ENCODE measurements at regions not wholly inside any gene's neighbourhood (a gene's known extent, or its start where the extent isn't known, plus 50 kb on each side); places are given as distances from the start of the nearest gene placed in this dataset.

DNA sequence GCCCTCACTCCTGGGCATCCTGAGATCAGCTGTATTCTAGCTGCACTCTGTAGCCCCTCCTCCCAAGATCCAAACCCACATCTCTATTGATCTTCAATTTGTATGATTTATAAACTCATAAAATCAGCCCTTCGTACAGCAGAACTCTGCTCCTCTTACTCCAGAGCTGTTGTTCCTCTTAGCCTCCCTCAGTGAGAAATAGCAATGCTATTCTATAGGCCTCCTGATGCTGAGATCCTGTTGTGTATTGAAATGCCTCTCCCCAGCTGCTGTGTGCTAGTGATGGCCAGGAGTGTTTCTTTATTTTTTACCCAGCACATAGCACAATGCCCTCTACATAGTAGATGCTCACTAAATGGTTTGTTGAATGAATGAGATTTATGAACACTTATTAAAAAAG, 320.5 kb upstream of the ADCY2 start:
- H3K9ac ChIP-seq (ENCODE audit: low read length) = no peak overlapping the region
- H3K23ac ChIP-seq (ENCODE audit: low read length) = no peak overlapping the region
- H3K4me3 ChIP-seq (ENCODE audit: low read length) = no peak overlapping the region
- H2AK5ac ChIP-seq (ENCODE audit: low read length) = no peak overlapping the region
- no CpG with 5 or more reads among the region's 1 CpG for WGBS (ENCODE audit: extremely low coverage, insufficient coverage, low lambda C conversion rate)
- no peak overlapping the region for H3K56ac ChIP-seq (ENCODE audit: low read length)
- H3K4ac ChIP-seq (ENCODE audit: low read depth, low read length) = no peak overlapping the region
- no peaks in the 10 kb centered on the region for H3K79me1 ChIP-seq (ENCODE audit: low read length)
- H2BK5ac ChIP-seq (ENCODE audit: low read length) = no peak overlapping the region
- H2BK120ac ChIP-seq (ENCODE audit: low read depth, low read length) = no peak overlapping the region
- no peak overlapping the region for H4K5ac ChIP-seq (ENCODE audit: low read length)
- no peaks in the 10 kb centered on the region for H3K27me3 ChIP-seq (ENCODE audit: insufficient read depth, low read length, poor library complexity)
- peaks cover 2% of the 10 kb centered on the region for H3K4me1 ChIP-seq (ENCODE audit: control insufficient read depth, low read depth, low read length)
- DNase-seq = no peak
- no peaks in the 10 kb centered on the region for H3K79me2 ChIP-seq (ENCODE audit: control insufficient read depth, insufficient read depth, low read length)
- H3K18ac ChIP-seq (ENCODE audit: low read length) = no peak overlapping the region
- no peaks in the 10 kb centered on the region for H3K36me3 ChIP-seq (ENCODE audit: control insufficient read depth, insufficient read depth, low read length)
- H2BK15ac ChIP-seq (replicated peaks; ENCODE audit: low read depth) = no peak overlapping the region
- H4K8ac ChIP-seq (ENCODE audit: low read depth, low read length) = no peak overlapping the region
- H3K4me2 ChIP-seq (ENCODE audit: low read length) = no peak overlapping the region
- no peak overlapping the region for H3K27ac ChIP-seq (ENCODE audit: low read depth, low read length)

DNA sequence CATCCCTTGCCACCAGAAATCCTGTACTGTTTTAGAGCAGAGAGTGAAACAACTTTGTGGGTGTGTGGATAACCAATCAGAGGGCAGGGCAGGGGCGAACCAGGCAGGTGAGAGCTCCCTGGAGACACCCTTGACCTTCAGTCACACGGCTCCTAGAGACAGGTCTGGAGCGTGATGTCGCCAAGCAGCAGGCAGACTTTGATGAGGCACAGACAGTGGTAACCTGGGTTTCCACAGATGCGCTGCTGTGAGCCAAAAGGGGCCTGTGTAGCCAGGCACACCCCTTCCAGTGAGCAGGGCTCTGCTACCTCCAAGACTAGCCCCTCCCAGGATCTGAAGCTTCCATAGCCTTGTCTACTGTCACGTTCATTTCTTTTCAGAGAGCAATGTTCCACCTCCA, 317.8 kb upstream of the ADCY2 start:
- Histone ChIP-seq H2BK5ac (ENCODE audit: low read length) (no peak overlapping the region), H4K5ac (ENCODE audit: low read length) (no peak overlapping the region), H3K4me1 (ENCODE audit: control insufficient read depth, low read depth, low read length) (peaks cover 2% of the 10 kb centered on the region), H3K18ac (ENCODE audit: low read length) (no peak overlapping the region), H3K4ac (ENCODE audit: low read depth, low read length) (no peak overlapping the region), H4K8ac (ENCODE audit: low read depth, low read length) (no peak overlapping the region), H3K4me3 (ENCODE audit: low read length) (no peak overlapping the region), H2BK15ac (replicated peaks; ENCODE audit: low read depth) (no peak overlapping the region), H3K27me3 (ENCODE audit: insufficient read depth, low read length, poor library complexity) (no peaks in the 10 kb centered on the region), H2AK5ac (ENCODE audit: low read length) (no peak overlapping the region), H3K4me2 (ENCODE audit: low read length) (no peak overlapping the region), H3K27ac (ENCODE audit: low read depth, low read length) (no peak overlapping the region), H3K9ac (ENCODE audit: low read length) (no peak overlapping the region), H2BK120ac (ENCODE audit: low read depth, low read length) (no peak overlapping the region), H3K56ac (ENCODE audit: low read length) (no peak overlapping the region), H3K23ac (ENCODE audit: low read length) (no peak overlapping the region), H3K79me1 (ENCODE audit: low read length) (no peaks in the 10 kb centered on the region), H3K79me2 (ENCODE audit: control insufficient read depth, insufficient read depth, low read length) (no peaks in the 10 kb centered on the region), H3K36me3 (ENCODE audit: control insufficient read depth, insufficient read depth, low read length) (no peaks in the 10 kb centered on the region)
- no CpG with 5 or more reads among the region's 6 CpGs for whole genome bisulfite sequencing (ENCODE audit: extremely low coverage, insufficient coverage, low lambda C conversion rate)
- DNase-seq = no peak

DNA sequence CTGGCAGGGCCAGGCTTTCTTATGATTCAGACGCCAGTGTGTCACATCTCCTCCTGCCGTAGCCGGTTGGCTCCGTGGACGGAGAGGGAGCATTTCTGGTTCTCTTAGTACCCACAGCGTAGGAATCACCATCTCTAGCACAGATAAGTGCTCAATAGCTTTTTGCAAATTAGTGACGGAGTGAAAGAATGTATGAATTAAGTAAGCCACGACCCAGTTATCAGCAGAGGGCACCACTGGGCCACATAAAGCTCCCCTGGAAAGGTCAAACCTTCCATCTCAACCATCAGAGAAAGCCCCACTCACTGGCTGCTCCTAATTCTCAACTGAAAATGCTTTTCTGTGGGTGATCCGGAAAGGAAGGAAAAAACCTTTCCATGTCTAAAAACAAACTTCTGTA, 317.0 kb upstream of the ADCY2 start:
- Histone ChIP-seq H3K4me3 (ENCODE audit: low read length) (no peak overlapping the region), H3K79me2 (ENCODE audit: control insufficient read depth, insufficient read depth, low read length) (no peaks in the 10 kb centered on the region), H3K36me3 (ENCODE audit: control insufficient read depth, insufficient read depth, low read length) (no peaks in the 10 kb centered on the region), H2AK5ac (ENCODE audit: low read length) (no peak overlapping the region), H3K27ac (ENCODE audit: low read depth, low read length) (no peak overlapping the region), H3K4me2 (ENCODE audit: low read length) (no peak overlapping the region), H3K23ac (ENCODE audit: low read length) (no peak overlapping the region), H3K4me1 (ENCODE audit: control insufficient read depth, low read depth, low read length) (peaks cover 2% of the 10 kb centered on the region), H3K56ac (ENCODE audit: low read length) (no peak overlapping the region), H4K5ac (ENCODE audit: low read length) (no peak overlapping the region), H3K9ac (ENCODE audit: low read length) (peak overlapping the region; percentile 3), H3K4ac (ENCODE audit: low read depth, low read length) (no peak overlapping the region), H2BK5ac (ENCODE audit: low read length) (no peak overlapping the region), H3K18ac (ENCODE audit: low read length) (no peak overlapping the region), H2BK15ac (replicated peaks; ENCODE audit: low read depth) (no peak overlapping the region), H3K27me3 (ENCODE audit: insufficient read depth, low read length, poor library complexity) (no peaks in the 10 kb centered on the region), H3K79me1 (ENCODE audit: low read length) (no peaks in the 10 kb centered on the region), H2BK120ac (ENCODE audit: low read depth, low read length) (no peak overlapping the region), H4K8ac (ENCODE audit: low read depth, low read length) (no peak overlapping the region)
- WGBS (ENCODE audit: extremely low coverage, insufficient coverage, low lambda C conversion rate) = no CpG with 5 or more reads among the region's 9 CpGs
- peak; percentile 81 for DNase-seq

DNA sequence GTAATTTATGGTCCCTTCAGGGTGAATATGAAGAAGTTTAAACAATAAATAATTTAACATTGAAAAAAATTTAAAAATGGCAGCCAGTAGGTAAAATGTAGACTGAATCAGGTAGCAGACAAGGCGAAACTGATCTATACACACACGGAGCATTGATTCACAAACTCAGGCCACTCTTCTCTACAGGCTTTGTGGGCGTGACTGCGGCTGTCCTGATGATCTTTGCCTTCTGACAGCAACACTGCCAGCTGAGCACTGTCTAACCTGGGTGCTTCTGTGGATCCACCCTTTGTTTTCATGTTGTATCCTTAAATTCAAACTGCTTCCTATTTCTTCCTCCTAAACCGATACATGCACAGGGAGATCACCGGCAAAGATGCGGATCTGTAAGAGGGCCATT, 315.4 kb upstream of the ADCY2 start:
- Histone ChIP-seq H3K36me3 (ENCODE audit: control insufficient read depth, insufficient read depth, low read length) (no peaks in the 10 kb centered on the region), H4K5ac (ENCODE audit: low read length) (no peak overlapping the region), H2BK120ac (ENCODE audit: low read depth, low read length) (no peak overlapping the region), H3K4me2 (ENCODE audit: low read length) (no peak overlapping the region), H2AK5ac (ENCODE audit: low read length) (no peak overlapping the region), H3K4ac (ENCODE audit: low read depth, low read length) (no peak overlapping the region), H3K79me2 (ENCODE audit: control insufficient read depth, insufficient read depth, low read length) (no peaks in the 10 kb centered on the region), H3K23ac (ENCODE audit: low read length) (no peak overlapping the region), H3K56ac (ENCODE audit: low read length) (peak overlapping the region; percentile 36), H3K4me3 (ENCODE audit: low read length) (no peak overlapping the region), H4K8ac (ENCODE audit: low read depth, low read length) (no peak overlapping the region), H3K9ac (ENCODE audit: low read length) (no peak overlapping the region), H3K4me1 (ENCODE audit: control insufficient read depth, low read depth, low read length) (peaks cover 2% of the 10 kb centered on the region), H2BK15ac (replicated peaks; ENCODE audit: low read depth) (no peak overlapping the region), H3K27ac (ENCODE audit: low read depth, low read length) (no peak overlapping the region), H2BK5ac (ENCODE audit: low read length) (no peak overlapping the region), H3K18ac (ENCODE audit: low read length) (no peak overlapping the region), H3K27me3 (ENCODE audit: insufficient read depth, low read length, poor library complexity) (no peaks in the 10 kb centered on the region), H3K79me1 (ENCODE audit: low read length) (no peaks in the 10 kb centered on the region)
- no peak for DNase-seq
- WGBS (ENCODE audit: extremely low coverage, insufficient coverage, low lambda C conversion rate) = no CpG with 5 or more reads among the region's 7 CpGs

DNA sequence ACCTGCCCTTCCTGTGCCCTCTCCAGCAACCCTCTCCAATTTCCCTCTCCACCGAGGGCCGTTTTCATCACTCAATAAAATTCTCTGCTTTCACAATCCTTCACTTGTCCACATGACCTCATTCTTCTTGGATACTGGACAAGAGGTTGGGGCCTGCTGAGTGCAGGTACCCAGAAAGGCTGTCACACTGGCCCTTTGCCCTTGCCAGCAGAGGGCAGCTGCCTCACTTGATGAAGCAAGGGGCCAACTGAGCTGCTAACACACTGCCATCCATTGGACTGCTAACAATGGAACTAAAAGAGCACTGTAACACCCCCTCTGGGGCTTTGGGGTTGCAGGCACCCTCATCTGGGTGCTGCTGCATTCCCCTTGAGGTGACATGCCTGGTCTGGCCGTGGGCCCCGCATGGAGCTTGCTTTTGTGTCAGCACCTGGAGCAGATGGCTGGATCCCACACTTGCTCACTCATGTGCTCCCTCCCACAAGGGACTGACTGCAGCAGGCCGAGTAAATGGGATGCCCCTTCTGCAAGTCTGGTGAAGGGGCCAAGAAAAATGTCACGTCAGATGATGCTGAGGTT, 308.1 kb upstream of the ADCY2 start:
- Histone ChIP-seq H4K8ac (ENCODE audit: low read depth, low read length) (no peak overlapping the region), H3K27ac (ENCODE audit: low read depth, low read length) (no peak overlapping the region), H3K4me3 (ENCODE audit: low read length) (no peak overlapping the region), H2BK120ac (ENCODE audit: low read depth, low read length) (no peak overlapping the region), H3K18ac (ENCODE audit: low read length) (no peak overlapping the region), H3K27me3 (ENCODE audit: insufficient read depth, low read length, poor library complexity) (no peaks in the 10 kb centered on the region), H3K23ac (ENCODE audit: low read length) (no peak overlapping the region), H3K9ac (ENCODE audit: low read length) (no peak overlapping the region), H3K56ac (ENCODE audit: low read length) (no peak overlapping the region), H3K36me3 (ENCODE audit: control insufficient read depth, insufficient read depth, low read length) (no peaks in the 10 kb centered on the region), H2AK5ac (ENCODE audit: low read length) (no peak overlapping the region), H3K4me1 (ENCODE audit: control insufficient read depth, low read depth, low read length) (no peaks in the 10 kb centered on the region), H2BK15ac (replicated peaks; ENCODE audit: low read depth) (no peak overlapping the region), H2BK5ac (ENCODE audit: low read length) (peak overlapping the region; percentile 17), H3K4me2 (ENCODE audit: low read length) (no peak overlapping the region), H3K79me1 (ENCODE audit: low read length) (no peaks in the 10 kb centered on the region), H4K5ac (ENCODE audit: low read length) (no peak overlapping the region), H3K79me2 (ENCODE audit: control insufficient read depth, insufficient read depth, low read length) (no peaks in the 10 kb centered on the region), H3K4ac (ENCODE audit: low read depth, low read length) (no peak overlapping the region)
- DNase-seq = no peak
- WGBS (ENCODE audit: extremely low coverage, insufficient coverage, low lambda C conversion rate) = no CpG with 5 or more reads among the region's 6 CpGs

DNA sequence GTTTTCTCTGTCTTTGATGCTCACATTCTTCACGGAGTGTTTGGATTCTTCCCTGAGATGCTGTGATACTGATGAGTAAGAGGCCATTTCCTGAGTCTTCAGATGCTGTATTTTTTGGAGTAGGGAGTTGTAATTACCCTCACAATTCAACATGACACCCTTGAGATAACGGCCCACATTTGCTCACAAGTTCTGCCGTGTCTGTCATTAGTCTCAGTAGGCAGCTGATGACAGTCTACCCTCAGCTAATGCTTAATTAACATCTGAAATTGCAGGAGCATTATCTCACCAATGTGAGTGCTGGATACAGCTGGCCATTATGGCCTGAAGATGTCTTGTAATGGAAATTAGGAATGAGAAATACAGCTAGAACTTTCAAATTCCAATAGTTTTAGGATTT, 307.1 kb upstream of the ADCY2 start:
- H3K4me1 ChIP-seq (ENCODE audit: control insufficient read depth, low read depth, low read length) = no peaks in the 10 kb centered on the region
- H2BK15ac ChIP-seq (replicated peaks; ENCODE audit: low read depth) = no peak overlapping the region
- WGBS (ENCODE audit: extremely low coverage, insufficient coverage, low lambda C conversion rate) = no CpG with 5 or more reads among the region's 3 CpGs
- H3K4ac ChIP-seq (ENCODE audit: low read depth, low read length) = no peak overlapping the region
- no peak overlapping the region for H2BK5ac ChIP-seq (ENCODE audit: low read length)
- H3K27me3 ChIP-seq (ENCODE audit: insufficient read depth, low read length, poor library complexity) = no peaks in the 10 kb centered on the region
- H2BK120ac ChIP-seq (ENCODE audit: low read depth, low read length) = no peak overlapping the region
- H2AK5ac ChIP-seq (ENCODE audit: low read length) = no peak overlapping the region
- H3K18ac ChIP-seq (ENCODE audit: low read length) = no peak overlapping the region
- H3K4me3 ChIP-seq (ENCODE audit: low read length) = no peak overlapping the region
- H3K79me1 ChIP-seq (ENCODE audit: low read length) = no peaks in the 10 kb centered on the region
- H3K27ac ChIP-seq (ENCODE audit: low read depth, low read length) = no peak overlapping the region
- peak; percentile 76 for DNase-seq
- no peak overlapping the region for H3K23ac ChIP-seq (ENCODE audit: low read length)
- H3K9ac ChIP-seq (ENCODE audit: low read length) = no peak overlapping the region
- no peaks in the 10 kb centered on the region for H3K36me3 ChIP-seq (ENCODE audit: control insufficient read depth, insufficient read depth, low read length)
- no peak overlapping the region for H4K8ac ChIP-seq (ENCODE audit: low read depth, low read length)
- H3K56ac ChIP-seq (ENCODE audit: low read length) = no peak overlapping the region
- no peaks in the 10 kb centered on the region for H3K79me2 ChIP-seq (ENCODE audit: control insufficient read depth, insufficient read depth, low read length)
- no peak overlapping the region for H4K5ac ChIP-seq (ENCODE audit: low read length)
- H3K4me2 ChIP-seq (ENCODE audit: low read length) = no peak overlapping the region

Measured in mesendoderm (in vitro differentiated cells).